ENCODE measurements at regions not wholly inside any gene's neighbourhood (a gene's known extent, or its start where the extent isn't known, plus 50 kb on each side); places are given as distances from the start of the nearest gene placed in this dataset.

GRCh38 chr5:164959761-164960160 lies 1454.3 kb downstream of the MAT2B start:
- DNase-seq (ENCODE audit: low spot score), result no peak
- POLR2A ChIA-PET, result no interaction called here
- intact Hi-C loops (cut with micrococcal nuclease; ENCODE audit: unreplicated experiment), result no loop called here

GRCh38 chr5:164962329-164962961 lies 1457.0 kb downstream of the MAT2B start:
- TF ChIP-seq CTCF (conservative IDR thresholded peaks at IDR 0.05; ENCODE audit: low read length) (no peak), EZH2phosphoT487 (IDR thresholded peaks at IDR 0.05; ENCODE audit: borderline replicate concordance, low read depth, low read length) (no peak)
- no TSS peak for BruUV-seq (replicated peaks)
- Histone ChIP-seq H3K4me1 (ENCODE audit: insufficient read depth, low read length, poor library complexity, severe bottlenecking) (no peaks in the 10 kb centered on the region), H4K20me1 (ENCODE audit: insufficient read depth, low read length) (no peaks in the 10 kb centered on the region), H3K4me3 (ENCODE audit: low read depth, low read length, poor library complexity, severe bottlenecking) (no peak overlapping the region), H3K79me2 (ENCODE audit: insufficient read depth, low read depth, low read length) (no peaks in the 10 kb centered on the region), H3K27ac (ENCODE audit: low read depth, low read length, poor library complexity, severe bottlenecking) (no peak overlapping the region), H3K4me2 (ENCODE audit: low read length) (no peak overlapping the region), H3K9me3 (ENCODE audit: low read length) (no peaks in the 10 kb centered on the region), H2AFZ (ENCODE audit: low read length) (no peak overlapping the region), H3K9me2 (ENCODE audit: insufficient read depth, low read length) (no peaks in the 10 kb centered on the region), H3K36me3 (ENCODE audit: insufficient read depth, low read length) (no peaks in the 10 kb centered on the region)
- CTCF ChIA-PET (ENCODE audit: unreplicated experiment), result no interaction called here
- intact Hi-C loops (cut with micrococcal nuclease; ENCODE audit: unreplicated experiment), result no loop called here
- POLR2A ChIA-PET, result interaction anchor here (0.6 to 1.0 kb wide), 2 partner anchors 14 to 912 kb away, joined by 3 to 4 read pairs; no protein-coding TSS in a partner anchor
- DNase-seq (ENCODE audit: low spot score), result no peak

More at GRCh38 chr5:164959761-164960160, 1454.3 kb downstream of the MAT2B start:
- H3K79me2 ChIP-seq (ENCODE audit: insufficient read depth, low read depth, low read length), result no peaks in the 10 kb centered on the region
- H3K27ac ChIP-seq (ENCODE audit: low read depth, low read length, poor library complexity, severe bottlenecking), result no peak overlapping the region
- H2AFZ ChIP-seq (ENCODE audit: low read length), result no peak overlapping the region
- H3K4me2 ChIP-seq (ENCODE audit: low read length), result no peak overlapping the region
- H3K9me2 ChIP-seq (ENCODE audit: insufficient read depth, low read length), result no peaks in the 10 kb centered on the region
- H3K9me3 ChIP-seq (ENCODE audit: low read length), result no peaks in the 10 kb centered on the region
- no peaks in the 10 kb centered on the region for H3K4me1 ChIP-seq (ENCODE audit: insufficient read depth, low read length, poor library complexity, severe bottlenecking)
- no peaks in the 10 kb centered on the region for H4K20me1 ChIP-seq (ENCODE audit: insufficient read depth, low read length)
- H3K36me3 ChIP-seq (ENCODE audit: insufficient read depth, low read length), result no peaks in the 10 kb centered on the region
- no peak overlapping the region for H3K4me3 ChIP-seq (ENCODE audit: low read depth, low read length, poor library complexity, severe bottlenecking)
- no TSS peak for BruUV-seq (replicated peaks)
- TF ChIP-seq CTCF (conservative IDR thresholded peaks at IDR 0.05; ENCODE audit: low read length) (no peak), EZH2phosphoT487 (IDR thresholded peaks at IDR 0.05; ENCODE audit: borderline replicate concordance, low read depth, low read length) (no peak)
- CTCF ChIA-PET (ENCODE audit: unreplicated experiment), result no interaction called here

- Histone ChIP-seq H4K20me1 (ENCODE audit: insufficient read depth, low read length) (no peaks in the 10 kb centered on the region), H2AFZ (ENCODE audit: low read length) (no peak overlapping the region), H3K79me2 (ENCODE audit: insufficient read depth, low read depth, low read length) (no peaks in the 10 kb centered on the region), H3K36me3 (ENCODE audit: insufficient read depth, low read length) (no peaks in the 10 kb centered on the region), H3K4me2 (ENCODE audit: low read length) (no peak overlapping the region), H3K4me1 (ENCODE audit: insufficient read depth, low read length, poor library complexity, severe bottlenecking) (no peaks in the 10 kb centered on the region), H3K9me3 (ENCODE audit: low read length) (no peaks in the 10 kb centered on the region), H3K9me2 (ENCODE audit: insufficient read depth, low read length) (no peaks in the 10 kb centered on the region), H3K4me3 (ENCODE audit: low read depth, low read length, poor library complexity, severe bottlenecking) (no peak overlapping the region), H3K27ac (ENCODE audit: low read depth, low read length, poor library complexity, severe bottlenecking) (no peak overlapping the region)
- CTCF ChIA-PET (ENCODE audit: unreplicated experiment), result no interaction called here
- intact Hi-C loops (cut with micrococcal nuclease; ENCODE audit: unreplicated experiment), result no loop called here
- no peak for DNase-seq (ENCODE audit: low spot score)
- TF ChIP-seq EZH2phosphoT487 (IDR thresholded peaks at IDR 0.05; ENCODE audit: borderline replicate concordance, low read depth, low read length), result no peak
- no peak for TF ChIP-seq CTCF (conservative IDR thresholded peaks at IDR 0.05; ENCODE audit: low read length)
- POLR2A ChIA-PET, result no interaction called here
- no TSS peak for BruUV-seq (replicated peaks)
Measured at GRCh38 chr5:164966611-164967010, 1461.2 kb downstream of the MAT2B start.
